SK-N-SH treated with all-trans-retinoic acid at 6 μM for 48 hours (cell line): ENCODE measurements at regions not wholly inside any gene's neighbourhood (a gene's known extent, or its start where the extent isn't known, plus 50 kb on each side); places are given as distances from the start of the nearest gene placed in this dataset.

Source experiments
- ATAC-seq: fragments of 200-7000 bp; cut with Tn5 transposase; 3 replicates; pipeline ENCODE4 v1.9.1; 2020; ENCODE audit warnings: mild to moderate bottlenecking, moderate library complexity
- ARNTL ChIP-seq: fragments of 450-650 bp; formaldehyde crosslinking; IDR thresholded peaks from 2 replicates; pipeline ENCODE4 v1.5.0; 2020; ENCODE audit warnings: low read depth, mild to moderate bottlenecking, moderate library complexity, borderline replicate concordance
- CREB5 ChIP-seq: fragments of 250-450 bp; sonication (Bioruptor Pico); IDR thresholded peaks from 2 replicates; pipeline ENCODE4 v1.5.1; 2020; ENCODE audit warnings: low read depth, mild to moderate bottlenecking, moderate library complexity
- CSDC2 ChIP-seq: fragments of 250-450 bp; sonication (Bioruptor Pico); IDR thresholded peaks from 2 replicates; pipeline ENCODE4 v1.5.0; 2020; ENCODE audit warnings: mild to moderate bottlenecking, moderate library complexity
- CSRNP3 ChIP-seq: fragments of 250-450 bp; sonication (Bioruptor Pico); IDR thresholded peaks from 2 replicates; pipeline ENCODE4 v1.5.1; 2021; ENCODE audit warnings: mild to moderate bottlenecking, moderate library complexity
- ESRRG ChIP-seq: fragments of 250-450 bp; sonication (Bioruptor Pico); IDR thresholded peaks from 2 replicates; pipeline ENCODE4 v1.6.1; 2021; ENCODE audit warnings: mild to moderate bottlenecking
- GLIS3 ChIP-seq: fragments of 250-450 bp; sonication (Bioruptor Pico); IDR thresholded peaks from 2 replicates; pipeline ENCODE4 v1.5.0; 2020; ENCODE audit warnings: mild to moderate bottlenecking, moderate library complexity
- OSR1 ChIP-seq: fragments of 250-450 bp; sonication (Bioruptor Pico); IDR thresholded peaks from 2 replicates; pipeline ENCODE4 v1.8.0; 2022; ENCODE audit warnings: moderate library complexity, mild to moderate bottlenecking, inconsistent platforms
- PATZ1 ChIP-seq: fragments of 250-450 bp; sonication (Bioruptor Pico); IDR thresholded peaks from 2 replicates; pipeline ENCODE4 v1.8.0; 2020; ENCODE audit warnings: mild to moderate bottlenecking, moderate library complexity, borderline replicate concordance
- PPARA ChIP-seq: fragments of 250-450 bp; sonication (Bioruptor Pico); IDR thresholded peaks from 2 replicates; pipeline ENCODE4 v1.5.0; 2020; ENCODE audit warnings: mild to moderate bottlenecking, borderline replicate concordance
- RARB ChIP-seq: fragments of 250-450 bp; sonication (Bioruptor Pico); IDR thresholded peaks from 2 replicates; pipeline ENCODE4 v1.8.0; 2021; ENCODE audit warnings: mild to moderate bottlenecking, moderate library complexity
- SNAI2 ChIP-seq: fragments of 250-450 bp; sonication (Bioruptor Pico); IDR thresholded peaks from 2 replicates; pipeline ENCODE4 v1.5.0; 2020; ENCODE audit warnings: mild to moderate bottlenecking, moderate library complexity
- TCF4 ChIP-seq: fragments of 250-450 bp; sonication (Bioruptor Pico); IDR thresholded peaks from 2 replicates; pipeline ENCODE4 v1.8.0; 2021; ENCODE audit warnings: mild to moderate bottlenecking, moderate library complexity, borderline replicate concordance
- TOX ChIP-seq: fragments of 250-450 bp; sonication (Bioruptor Pico); IDR thresholded peaks from 2 replicates; pipeline ENCODE4 v1.8.0; 2021; ENCODE audit warnings: mild to moderate bottlenecking, moderate library complexity, borderline replicate concordance
- TSHZ2 ChIP-seq: fragments of 250-450 bp; sonication (Bioruptor Pico); IDR thresholded peaks from 2 replicates; pipeline ENCODE4 v1.5.0; 2020; ENCODE audit warnings: mild to moderate bottlenecking, moderate library complexity
- ZFP3 ChIP-seq: fragments of 250-450 bp; sonication (Bioruptor Pico); IDR thresholded peaks from 2 replicates; pipeline ENCODE4 v1.5.0; 2020; ENCODE audit warnings: mild to moderate bottlenecking, moderate library complexity
- ZFP30 ChIP-seq: fragments of 450-650 bp; formaldehyde crosslinking; IDR thresholded peaks from 2 replicates; pipeline ENCODE4 v1.5.0; 2022; ENCODE audit warnings: mild to moderate bottlenecking, moderate library complexity
- ZNF565 ChIP-seq: fragments of 450-650 bp; formaldehyde crosslinking; conservative IDR thresholded peaks from 2 replicates; pipeline ENCODE4 v1.5.0; 2020; ENCODE audit warnings: low read depth, mild to moderate bottlenecking, moderate library complexity
- ZNF70 ChIP-seq: fragments of 450-650 bp; formaldehyde crosslinking; IDR thresholded peaks from 2 replicates; pipeline ENCODE4 v1.5.0; 2020; ENCODE audit warnings: mild to moderate bottlenecking, moderate library complexity
- ZNF8 ChIP-seq: fragments of 450-650 bp; formaldehyde crosslinking; IDR thresholded peaks from 2 replicates; pipeline ENCODE4 v1.5.0; 2020; ENCODE audit warnings: mild to moderate bottlenecking, moderate library complexity

DNA sequence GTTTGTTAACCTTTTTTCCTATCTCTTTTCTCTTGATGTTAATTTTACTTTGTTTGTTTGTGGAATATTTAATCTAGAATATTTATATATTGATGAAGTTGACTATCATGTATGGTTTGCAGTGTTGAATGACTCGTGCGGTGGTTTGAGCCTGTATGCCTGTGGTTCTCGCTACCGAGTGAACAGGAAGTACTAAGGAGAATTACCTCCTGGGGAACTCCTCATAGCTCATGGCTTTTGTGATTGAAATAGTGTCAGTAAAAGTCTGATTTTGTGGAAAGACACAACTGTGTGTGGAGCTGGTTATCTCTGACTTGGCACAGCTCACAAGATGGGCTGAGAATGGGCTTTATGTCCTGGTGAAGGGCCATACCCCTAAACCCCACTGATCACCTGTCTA lies 498.6 kb downstream of the GLRX3 start (continued):
- TF ChIP-seq TSHZ2: no peak
- TF ChIP-seq ZFP3 (CRISPR knock-in tag): no peak
- no peak for TF ChIP-seq PPARA (CRISPR knock-in tag)
- TF ChIP-seq CSRNP3 (CRISPR knock-in tag): no peak
- no peak for TF ChIP-seq TOX (CRISPR knock-in tag)
- no peak for TF ChIP-seq ZFP30
- no peak for TF ChIP-seq SNAI2

DNA sequence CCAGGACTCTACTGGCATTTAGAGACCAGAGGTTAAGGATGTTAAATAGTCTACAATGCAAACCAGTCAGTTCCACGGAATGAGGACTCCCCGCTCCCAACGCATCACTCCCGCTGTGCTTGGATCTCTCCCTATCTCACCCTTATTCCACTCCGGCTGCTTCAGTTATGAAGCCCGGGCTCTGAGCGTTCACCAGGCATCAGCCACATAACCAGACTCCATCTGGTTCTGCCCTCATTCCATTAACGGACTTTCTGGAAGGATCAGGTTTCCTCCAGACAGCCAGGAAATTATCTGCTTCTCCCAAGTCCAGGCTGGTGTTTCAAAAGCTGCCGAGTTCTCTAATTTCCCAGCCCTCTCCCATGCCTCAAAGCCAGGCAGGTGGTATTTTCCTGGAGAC lies 499.3 kb downstream of the GLRX3 start:
- no peak for ATAC-seq
- TF ChIP-seq ZFP3 (CRISPR knock-in tag) (no peak), SNAI2 (no peak), CSDC2 (no peak), ARNTL (CRISPR knock-in tag) (no peak), ZNF8 (CRISPR knock-in tag) (no peak), CREB5 (CRISPR knock-in tag) (no peak), OSR1 (CRISPR knock-in tag) (no peak), TSHZ2 (no peak), RARB (no peak), ZNF565 (CRISPR knock-in tag) (no peak), GLIS3 (CRISPR knock-in tag) (no peak), TOX (CRISPR knock-in tag) (no peak), PATZ1 (no peak), ESRRG (CRISPR knock-in tag) (no peak), PPARA (CRISPR knock-in tag) (no peak), ZFP30 (no peak)

- TF ChIP-seq CREB5 (CRISPR knock-in tag) (no peak), ZNF70 (CRISPR knock-in tag) (no peak), TOX (CRISPR knock-in tag) (no peak), ZFP30 (no peak), TSHZ2 (no peak), TCF4 (CRISPR knock-in tag) (no peak), PPARA (CRISPR knock-in tag) (no peak), ZFP3 (CRISPR knock-in tag) (no peak), ZNF8 (CRISPR knock-in tag) (no peak), OSR1 (CRISPR knock-in tag) (no peak), SNAI2 (no peak), PATZ1 (no peak), RARB (no peak), ESRRG (CRISPR knock-in tag) (no peak)
- no peak for ATAC-seq
Observed at GRCh38 chr10:130636313-130636930, 500.2 kb downstream of the GLRX3 start.
